Karpas-422 (cell line): ENCODE measurements at regions not wholly inside any gene's neighbourhood (a gene's known extent, or its start where the extent isn't known, plus 50 kb on each side); places are given as distances from the start of the nearest gene placed in this dataset.

Experiments used
- DNase-seq: peaks from one replicate; pipeline ENCODE4 v3.0.0-alpha.2; 2015
- H2AFZ ChIP-seq: fragments of 200-600 bp; sonication (generic); 2 replicates; pipeline ENCODE4 v1.6.1; 2014; ENCODE audit warnings: antibody characterized with exemption, low read length, mixed read lengths
- H3K27ac ChIP-seq: fragments of 200-600 bp; sonication (generic); 2 replicates; pipeline ENCODE4 v1.5.1; 2014; ENCODE audit warnings: mild to moderate bottlenecking, low read length, moderate library complexity
- H3K27me3 ChIP-seq: fragments of 200-600 bp; sonication (generic); 2 replicates; pipeline ENCODE4 v1.6.1; 2014; ENCODE audit warnings: low read length, mixed read lengths
- H3K36me3 ChIP-seq: fragments of 200-600 bp; sonication (generic); 2 replicates; pipeline ENCODE4 v1.6.1; 2014; ENCODE audit warnings: low read length, mixed read lengths; ENCODE audit not compliant: insufficient read depth
- H3K4me1 ChIP-seq: fragments of 200-600 bp; sonication (generic); 2 replicates; pipeline ENCODE4 v1.6.1; 2014; ENCODE audit warnings: mild to moderate bottlenecking, low read length, mixed read lengths
- H3K4me2 ChIP-seq: fragments of 200-600 bp; sonication (generic); 2 replicates; pipeline ENCODE4 v1.6.1; 2014; ENCODE audit warnings: low read length, low read depth, mild to moderate bottlenecking; ENCODE audit not compliant: poor library complexity, severe bottlenecking
- H3K4me3 ChIP-seq: fragments of 200-600 bp; sonication (generic); 2 replicates; pipeline ENCODE4 v1.5.1; 2014; ENCODE audit warnings: mild to moderate bottlenecking, antibody characterized with exemption, low read length, mixed read lengths
- H3K79me2 ChIP-seq: fragments of 200-600 bp; sonication (generic); 2 replicates; pipeline ENCODE4 v1.6.1; 2014; ENCODE audit warnings: mild to moderate bottlenecking, low read length, mixed read lengths
- H3K9ac ChIP-seq: fragments of 200-600 bp; sonication (generic); 2 replicates; pipeline ENCODE4 v1.6.0; 2014; ENCODE audit warnings: low read length
- H3K9me2 ChIP-seq: fragments of 200-600 bp; sonication (generic), shearing (Covaris generic); replicated peaks from 2 replicates; pipeline ENCODE4 v1.6.0; 2014; ENCODE audit warnings: mild to moderate bottlenecking, low read length, moderate library complexity; ENCODE audit not compliant: insufficient read depth
- H3K9me3 ChIP-seq: fragments of 300-700, 200-600 bp; sonication (generic); 2 replicates; pipeline ENCODE4 v1.6.1; 2014; ENCODE audit warnings: low read length, mixed read lengths
- H4K20me1 ChIP-seq: fragments of 200-600 bp; sonication (generic); 2 replicates; pipeline ENCODE4 v1.6.1; 2014; ENCODE audit warnings: mild to moderate bottlenecking, antibody characterized with exemption, low read length, low read depth; ENCODE audit not compliant: insufficient read depth

DNA sequence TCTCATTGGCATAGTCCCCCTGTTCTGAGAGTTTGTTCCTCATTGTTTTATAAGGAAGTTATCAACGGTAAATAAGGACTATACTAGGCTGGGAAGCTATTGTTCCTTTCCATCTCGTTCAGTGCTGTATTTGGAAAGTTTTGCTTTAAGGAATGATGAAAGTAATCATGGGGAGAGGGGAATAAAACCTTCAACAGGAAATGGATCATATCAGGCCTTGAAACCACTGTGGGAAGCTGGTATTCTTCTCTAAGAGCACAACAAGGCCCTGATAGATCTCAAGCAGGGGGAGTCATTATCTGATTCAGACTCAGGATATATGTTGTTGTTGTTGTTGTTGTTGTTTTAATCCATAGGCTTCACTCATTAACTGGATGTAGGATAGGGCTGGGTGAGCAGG lies 474.5 kb downstream of the ENC1 start:
- Histone ChIP-seq H3K36me3 (no peaks in the 10 kb centered on the region), H3K9ac (no peak overlapping the region), H3K4me3 (no peak overlapping the region), H3K79me2 (no peaks in the 10 kb centered on the region), H2AFZ (no peak overlapping the region), H3K27me3 (peaks cover 3% of the 10 kb centered on the region; the same call in 1 of the 2 replicates), H3K4me2 (no peak overlapping the region), H3K4me1 (no peaks in the 10 kb centered on the region), H3K27ac (no peak overlapping the region), H3K9me3 (no peaks in the 10 kb centered on the region), H4K20me1 (no peaks in the 10 kb centered on the region), H3K9me2 (no peaks in the 10 kb centered on the region)
- DNase-seq: no peak

DNA sequence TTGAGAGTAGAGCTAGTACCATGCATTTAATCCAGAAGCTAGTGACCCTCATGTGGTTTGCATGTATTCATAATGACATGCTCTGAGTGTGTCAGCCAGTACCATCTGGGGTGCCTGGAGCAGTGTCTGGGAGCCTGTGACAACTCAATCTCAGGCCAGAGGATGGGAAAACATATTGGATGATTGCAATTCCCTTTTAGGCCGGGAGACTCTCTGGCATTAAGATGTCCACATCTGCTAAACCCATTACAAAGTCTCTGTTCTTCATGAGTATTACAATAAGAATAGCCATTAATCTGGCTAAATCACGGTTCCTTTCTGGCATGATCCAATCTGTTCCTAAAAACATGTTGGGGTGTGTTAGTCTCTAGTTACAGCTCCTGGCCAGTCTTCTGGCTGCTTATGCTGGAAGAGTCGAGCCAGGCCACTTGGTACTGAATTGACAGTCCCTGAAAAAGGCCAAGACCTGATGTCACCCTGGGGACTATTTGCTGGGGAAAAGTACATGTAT lies 475.7 kb downstream of the ENC1 start:
- H3K4me2 ChIP-seq: no peak overlapping the region

GRCh38 chr5:74162524-74162923 lies 478.0 kb downstream of the ENC1 start:
- Histone ChIP-seq H3K9me2 (no peaks in the 10 kb centered on the region), H3K4me1 (no peaks in the 10 kb centered on the region), H3K4me3 (no peak overlapping the region), H3K4me2 (no peak overlapping the region), H3K27me3 (peaks cover 3% of the 10 kb centered on the region; the same call in 1 of the 2 replicates), H4K20me1 (no peaks in the 10 kb centered on the region), H3K27ac (no peak overlapping the region), H3K79me2 (no peaks in the 10 kb centered on the region), H3K36me3 (no peaks in the 10 kb centered on the region), H2AFZ (no peak overlapping the region), H3K9ac (no peak overlapping the region), H3K9me3 (no peaks in the 10 kb centered on the region)
- DNase-seq: no peak

More for the DNA sequence above, 475.7 kb downstream of the ENC1 start:
- Histone ChIP-seq H3K9me2 (no peaks in the 10 kb centered on the region), H3K9ac (no peak overlapping the region), H3K4me3 (no peak overlapping the region), H2AFZ (no peak overlapping the region), H3K27me3 (peaks cover 3% of the 10 kb centered on the region; the same call in 1 of the 2 replicates), H4K20me1 (no peaks in the 10 kb centered on the region), H3K9me3 (no peaks in the 10 kb centered on the region), H3K79me2 (no peaks in the 10 kb centered on the region), H3K27ac (no peak overlapping the region), H3K4me1 (no peaks in the 10 kb centered on the region), H3K36me3 (no peaks in the 10 kb centered on the region)
- no peak for DNase-seq

- H3K79me2 ChIP-seq: no peaks in the 10 kb centered on the region
- H3K9me3 ChIP-seq: no peaks in the 10 kb centered on the region
- H3K36me3 ChIP-seq: no peaks in the 10 kb centered on the region
- H3K9ac ChIP-seq: no peak overlapping the region
- H3K4me3 ChIP-seq: no peak overlapping the region
- no peaks in the 10 kb centered on the region for H3K9me2 ChIP-seq
- H4K20me1 ChIP-seq: no peaks in the 10 kb centered on the region
- H3K27me3 ChIP-seq: peaks cover 3% of the 10 kb centered on the region; the same call in 1 of the 2 replicates
- no peak overlapping the region for H2AFZ ChIP-seq
- no peaks in the 10 kb centered on the region for H3K4me1 ChIP-seq
- DNase-seq: no peak
- no peak overlapping the region for H3K4me2 ChIP-seq
- H3K27ac ChIP-seq: no peak overlapping the region
Measured at GRCh38 chr5:74161170-74161569, 479.4 kb downstream of the ENC1 start.

DNA sequence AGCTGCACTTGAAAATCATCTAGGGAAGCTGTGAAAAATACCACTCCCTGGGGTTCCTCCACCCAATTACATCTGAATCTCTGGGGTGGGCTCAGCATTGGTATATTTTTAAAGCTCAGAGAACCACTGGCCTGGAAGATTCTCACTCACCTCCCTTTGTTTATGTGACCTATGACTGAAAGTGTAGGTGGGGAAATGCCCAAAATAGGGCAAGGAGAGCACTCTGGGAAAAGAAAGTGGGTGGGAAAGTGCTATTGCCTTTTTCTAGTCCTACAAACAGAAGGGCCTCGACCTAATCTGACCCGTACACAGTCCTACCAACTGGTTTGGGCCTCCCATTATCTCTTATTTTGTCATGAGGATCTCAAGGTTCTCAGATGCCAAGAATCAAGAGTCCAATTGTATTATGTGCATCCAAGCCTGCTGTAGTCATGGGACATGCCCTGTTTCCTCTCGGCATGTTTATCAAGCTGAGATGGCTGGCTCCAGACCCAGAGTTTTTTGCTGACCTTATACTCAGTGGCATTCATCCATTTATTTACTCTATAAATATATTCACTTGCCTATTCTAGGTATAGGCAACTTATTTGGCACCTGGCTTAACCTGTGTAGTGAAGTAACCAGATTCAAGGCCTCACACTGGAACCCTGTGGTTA lies 483.7 kb downstream of the ENC1 start:
- no peaks in the 10 kb centered on the region for H3K9me2 ChIP-seq
- H2AFZ ChIP-seq: no peak overlapping the region

GRCh38 chr5:74155501-74155900 lies 485.0 kb downstream of the ENC1 start:
- H3K9ac ChIP-seq: no peak overlapping the region
- no peak overlapping the region for H3K4me3 ChIP-seq
- H3K27me3 ChIP-seq: no peaks in the 10 kb centered on the region
- no peak for DNase-seq
- no peak overlapping the region for H3K4me2 ChIP-seq
- no peaks in the 10 kb centered on the region for H3K4me1 ChIP-seq
- no peaks in the 10 kb centered on the region for H4K20me1 ChIP-seq
- no peak overlapping the region for H3K27ac ChIP-seq
- no peaks in the 10 kb centered on the region for H3K36me3 ChIP-seq
- H3K9me3 ChIP-seq: no peaks in the 10 kb centered on the region
- no peaks in the 10 kb centered on the region for H3K9me2 ChIP-seq
- no peaks in the 10 kb centered on the region for H3K79me2 ChIP-seq
- H2AFZ ChIP-seq: no peak overlapping the region

More for the DNA sequence above, 483.7 kb downstream of the ENC1 start:
- no peak overlapping the region for H3K9ac ChIP-seq
- H3K27me3 ChIP-seq: no peaks in the 10 kb centered on the region
- no peak overlapping the region for H3K27ac ChIP-seq
- H4K20me1 ChIP-seq: no peaks in the 10 kb centered on the region
- no peak for DNase-seq
- H3K36me3 ChIP-seq: no peaks in the 10 kb centered on the region
- H3K4me2 ChIP-seq: no peak overlapping the region
- no peaks in the 10 kb centered on the region for H3K79me2 ChIP-seq
- no peaks in the 10 kb centered on the region for H3K4me1 ChIP-seq
- no peaks in the 10 kb centered on the region for H3K9me3 ChIP-seq
- H3K4me3 ChIP-seq: no peak overlapping the region

DNA sequence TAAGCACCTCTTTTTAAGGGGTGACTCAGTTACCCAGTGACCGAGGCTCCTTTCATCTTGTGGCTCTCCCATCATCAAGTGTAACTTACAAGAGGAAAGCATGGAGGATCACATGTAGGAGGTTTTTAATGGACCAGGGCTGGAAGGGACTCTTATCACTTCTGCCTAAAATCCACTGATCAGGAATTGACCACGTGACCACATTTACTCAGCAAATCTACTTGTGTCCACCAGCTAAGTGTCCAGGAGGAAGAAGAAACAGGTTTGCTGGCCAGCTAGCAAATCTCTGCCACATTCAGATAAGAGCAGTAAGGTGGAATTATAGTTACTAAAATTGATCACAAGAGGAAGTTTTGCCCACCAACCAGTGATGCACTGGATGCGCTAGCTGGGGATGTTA lies 486.0 kb downstream of the ENC1 start:
- Histone ChIP-seq H3K4me3 (no peak overlapping the region), H3K36me3 (no peaks in the 10 kb centered on the region), H3K27ac (no peak overlapping the region), H3K9me2 (no peaks in the 10 kb centered on the region), H3K27me3 (no peaks in the 10 kb centered on the region), H3K4me2 (no peak overlapping the region), H2AFZ (no peak overlapping the region), H3K9me3 (no peaks in the 10 kb centered on the region), H3K79me2 (no peaks in the 10 kb centered on the region), H3K4me1 (no peaks in the 10 kb centered on the region), H3K9ac (no peak overlapping the region), H4K20me1 (no peaks in the 10 kb centered on the region)
- no peak for DNase-seq

GRCh38 chr5:74153255-74153790 lies 487.2 kb downstream of the ENC1 start:
- Histone ChIP-seq H3K4me1 (no peaks in the 10 kb centered on the region), H2AFZ (no peak overlapping the region), H3K9me3 (no peaks in the 10 kb centered on the region), H3K9me2 (no peaks in the 10 kb centered on the region), H3K36me3 (no peaks in the 10 kb centered on the region), H3K4me3 (no peak overlapping the region), H3K9ac (no peak overlapping the region), H3K27ac (no peak overlapping the region), H3K4me2 (no peak overlapping the region), H4K20me1 (no peaks in the 10 kb centered on the region), H3K27me3 (no peaks in the 10 kb centered on the region), H3K79me2 (no peaks in the 10 kb centered on the region)
- DNase-seq: no peak
